DMS153 treated with DMSO at 0.1 percent for 48 hours (cell line): ENCODE measurements at regions not wholly inside any gene's neighbourhood (a gene's known extent, or its start where the extent isn't known, plus 50 kb on each side); places are given as distances from the start of the nearest gene placed in this dataset.
"Not testable (repeated sequence)": the region's sequence is repeated elsewhere in the genome, so short reads cannot be mapped to it uniquely, and the experiment has no call there.

ENCODE experiments used
- DNase-seq: peaks from one replicate; lab custom pipeline; 2025; ENCODE audit not compliant: unreplicated experiment; lab: John Stamatoyannopoulos, UW

- no peak for DNase-seq
Observed at GRCh38 chr11:86861810-86862209, 61.5 kb downstream of the PRSS23 start.

GRCh38 chr11:86863476-86863875 lies 63.1 kb downstream of the PRSS23 start:
- DNase-seq: no peak

- DNase-seq: no peak
Observed at GRCh38 chr11:86865436-86865835, 65.1 kb downstream of the PRSS23 start.

- no peak for DNase-seq
Observed at GRCh38 chr11:86869531-86869930, 69.2 kb downstream of the PRSS23 start.

- peak; percentile 14 for DNase-seq
Observed at GRCh38 chr11:86869966-86870570, 69.7 kb downstream of the PRSS23 start.

GRCh38 chr11:86873573-86874083 lies 73.3 kb downstream of the PRSS23 start:
- DNase-seq: no peak

- DNase-seq: no peak
Observed at GRCh38 chr11:86874304-86875056, 74.1 kb downstream of the PRSS23 start.

GRCh38 chr11:86876716-86877234 lies 76.4 kb downstream of the PRSS23 start:
- no peak for DNase-seq

- DNase-seq: no peak
Observed at GRCh38 chr11:86877503-86877902, 77.2 kb downstream of the PRSS23 start.

GRCh38 chr11:86879241-86879640 lies 76.0 kb downstream of the FZD4 start:
- not testable (repeated sequence) for DNase-seq

- DNase-seq: no peak
Observed at GRCh38 chr11:86885311-86885710, 69.9 kb downstream of the FZD4 start.

- DNase-seq: no peak
Observed at GRCh38 chr11:86888164-86889000, 66.8 kb downstream of the FZD4 start.

- DNase-seq: no peak
Observed at GRCh38 chr11:86889001-86889341, 66.2 kb downstream of the FZD4 start.

GRCh38 chr11:86891036-86891435 lies 64.2 kb downstream of the FZD4 start:
- DNase-seq: no peak

- DNase-seq: no peak
Observed at GRCh38 chr11:86893235-86893634, 62.0 kb downstream of the FZD4 start.
